ENCODE measurements at regions not wholly inside any gene's neighbourhood (a gene's known extent, or its start where the extent isn't known, plus 50 kb on each side); places are given as distances from the start of the nearest gene placed in this dataset.
"Not testable (repeated sequence)": the region's sequence is repeated elsewhere in the genome, so short reads cannot be mapped to it uniquely, and the experiment has no call there.

GRCh38 chr4:138413273-138413672 lies 171.1 kb upstream of the SLC7A11 start:
- no peak for DNase-seq

GRCh38 chr4:138412847-138413246 lies 170.7 kb upstream of the SLC7A11 start:
- DNase-seq: no peak

GRCh38 chr4:138410266-138410665 lies 168.1 kb upstream of the SLC7A11 start:
- DNase-seq: no peak

- no peak for DNase-seq
Observed at GRCh38 chr4:138409670-138410069, 167.5 kb upstream of the SLC7A11 start.

- DNase-seq: no peak
Observed at GRCh38 chr4:138408758-138409157, 166.6 kb upstream of the SLC7A11 start.

- no peak for DNase-seq
Observed at GRCh38 chr4:138407329-138407728, 165.2 kb upstream of the SLC7A11 start.

- DNase-seq: no peak
Observed at GRCh38 chr4:138406876-138407275, 164.7 kb upstream of the SLC7A11 start.

GRCh38 chr4:138405934-138406567 lies 163.9 kb upstream of the SLC7A11 start:
- no peak for DNase-seq

- DNase-seq: no peak
Observed at GRCh38 chr4:138405466-138405891, 163.3 kb upstream of the SLC7A11 start.

GRCh38 chr4:138404801-138405200 lies 162.7 kb upstream of the SLC7A11 start:
- no peak for DNase-seq

- no peak for DNase-seq
Observed at GRCh38 chr4:138404251-138404650, 162.1 kb upstream of the SLC7A11 start.

GRCh38 chr4:138401334-138401733 lies 159.2 kb upstream of the SLC7A11 start:
- DNase-seq: no peak

GRCh38 chr4:138400543-138400942 lies 158.4 kb upstream of the SLC7A11 start:
- no peak for DNase-seq

- no peak for DNase-seq
Observed at GRCh38 chr4:138400066-138400465, 157.9 kb upstream of the SLC7A11 start.

- no peak for DNase-seq
Observed at GRCh38 chr4:138399081-138399480, 156.9 kb upstream of the SLC7A11 start.

GRCh38 chr4:138398322-138398721 lies 156.2 kb upstream of the SLC7A11 start:
- DNase-seq: no peak

GRCh38 chr4:138393886-138394610 lies 151.9 kb upstream of the SLC7A11 start:
- DNase-seq: no peak

- DNase-seq: no peak
Observed at GRCh38 chr4:138392751-138393308, 150.7 kb upstream of the SLC7A11 start.

- no peak for DNase-seq
Observed at GRCh38 chr4:138389976-138390685, 148.0 kb upstream of the SLC7A11 start.

- DNase-seq: no peak
Observed at GRCh38 chr4:138374947-138375346, 132.8 kb upstream of the SLC7A11 start.

GRCh38 chr4:138367942-138368341 lies 125.8 kb upstream of the SLC7A11 start:
- DNase-seq: no peak

- DNase-seq: not testable (repeated sequence)
Observed at GRCh38 chr4:138352446-138352845, 110.3 kb upstream of the SLC7A11 start.

GRCh38 chr4:138348055-138348454 lies 105.9 kb upstream of the SLC7A11 start:
- DNase-seq: no peak

GRCh38 chr4:138347561-138347960 lies 105.4 kb upstream of the SLC7A11 start:
- no peak for DNase-seq

All from CD4-positive, alpha-beta T cell treated with Interleukin-17A for 4 hours (primary cell).